Activated CD8-positive, alpha-beta memory T cell treated with anti-CD3 and anti-CD28 coated beads, Interleukin-2, amount 10 ng/mL, durations not matched to agents 7 days and 5 days (primary cell): ENCODE measurements at regions not wholly inside any gene's neighbourhood (a gene's known extent, or its start where the extent isn't known, plus 50 kb on each side); places are given as distances from the start of the nearest gene placed in this dataset.

ENCODE experiments used
- ATAC-seq: fragments of 150-1000 bp; cut with Tn5 transposase; one replicate; pipeline ENCODE4 v1.10.0; 2021; ENCODE audit warnings: moderate library complexity
- CTCF ChIA-PET: fragments of 350-600 bp; sonication (Branson Sonifier 250); formaldehyde crosslinking; loops from one replicate; lab custom pipeline; 2021; ENCODE audit warnings: antibody characterized with exemption; lab: Charles Lee
- DNase-seq: peaks from one replicate; pipeline ENCODE4 v3.0.0-alpha.2; 2020
- H3K27ac Mint-ChIP-seq: one replicate; pipeline ENCODE4 v1.8.0; 2021; ENCODE audit warnings: mild to moderate bottlenecking, mixed read lengths
- H3K27me3 Mint-ChIP-seq: one replicate; pipeline ENCODE4 v1.8.0; 2021; ENCODE audit warnings: mixed read lengths
- H3K36me3 Mint-ChIP-seq: one replicate; pipeline ENCODE4 v1.8.0; 2021; ENCODE audit warnings: mild to moderate bottlenecking, mixed read lengths
- H3K4me1 Mint-ChIP-seq: one replicate; pipeline ENCODE4 v1.8.0; 2021; ENCODE audit warnings: mixed read lengths
- H3K4me3 Mint-ChIP-seq: one replicate; pipeline ENCODE4 v1.8.0; 2021; ENCODE audit warnings: mild to moderate bottlenecking, moderate library complexity, mixed read lengths
- H3K9me3 Mint-ChIP-seq: one replicate; pipeline ENCODE4 v1.8.0; 2022; ENCODE audit warnings: low read depth, mixed read lengths

DNA sequence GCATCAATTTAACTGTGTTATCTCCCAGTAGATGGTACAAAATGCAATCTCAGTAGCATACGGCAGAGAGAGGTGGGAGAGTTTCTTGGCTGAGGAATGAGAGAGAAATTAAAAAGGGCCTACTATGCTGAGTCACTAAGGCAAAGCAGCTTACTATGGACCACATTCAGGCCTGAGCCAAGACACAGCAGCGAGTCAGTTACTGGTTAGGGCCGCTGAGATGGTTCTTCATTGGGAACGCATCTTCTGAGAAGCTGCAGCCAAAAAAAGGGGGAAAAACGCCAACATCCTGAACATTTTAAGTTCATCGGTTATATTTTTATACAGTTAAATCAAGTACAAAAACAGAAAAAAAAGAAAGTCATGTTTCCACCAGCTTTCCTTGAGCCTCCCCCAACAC, 61.1 kb upstream of the BDNF start:
- ATAC-seq = no peak
- Mint-ChIP-seq H3K36me3 (no peaks in the 10 kb centered on the region), H3K9me3 (no peaks in the 10 kb centered on the region), H3K4me3 (no peak overlapping the region), H3K27me3 (no peaks in the 10 kb centered on the region), H3K27ac (no peak overlapping the region), H3K4me1 (no peaks in the 10 kb centered on the region)
- CTCF ChIA-PET = interaction anchor here (1.0 kb wide), 1 partner anchor 13 kb away, joined by 3 read pairs; no protein-coding TSS in a partner anchor
- no peak for DNase-seq

DNA sequence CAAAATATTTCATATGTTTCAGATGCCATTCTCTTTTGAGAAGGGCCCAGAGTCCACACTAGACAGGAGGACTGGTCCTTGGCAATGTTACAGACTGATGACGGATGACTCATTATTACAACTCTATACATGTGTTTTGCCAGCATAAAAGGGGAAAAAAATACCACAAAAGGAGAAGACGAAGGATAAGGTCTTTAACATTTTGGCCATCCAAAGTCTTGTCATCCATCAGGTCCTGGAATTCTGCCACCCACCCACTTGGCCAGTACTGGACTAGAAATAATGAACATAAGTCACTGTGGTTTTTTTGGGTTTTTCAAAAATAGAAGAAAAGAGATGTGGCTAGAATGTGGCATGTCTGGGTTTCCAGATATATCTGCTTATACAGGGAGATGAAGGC, 57.7 kb upstream of the BDNF start:
- CTCF ChIA-PET = no interaction called here

DNA sequence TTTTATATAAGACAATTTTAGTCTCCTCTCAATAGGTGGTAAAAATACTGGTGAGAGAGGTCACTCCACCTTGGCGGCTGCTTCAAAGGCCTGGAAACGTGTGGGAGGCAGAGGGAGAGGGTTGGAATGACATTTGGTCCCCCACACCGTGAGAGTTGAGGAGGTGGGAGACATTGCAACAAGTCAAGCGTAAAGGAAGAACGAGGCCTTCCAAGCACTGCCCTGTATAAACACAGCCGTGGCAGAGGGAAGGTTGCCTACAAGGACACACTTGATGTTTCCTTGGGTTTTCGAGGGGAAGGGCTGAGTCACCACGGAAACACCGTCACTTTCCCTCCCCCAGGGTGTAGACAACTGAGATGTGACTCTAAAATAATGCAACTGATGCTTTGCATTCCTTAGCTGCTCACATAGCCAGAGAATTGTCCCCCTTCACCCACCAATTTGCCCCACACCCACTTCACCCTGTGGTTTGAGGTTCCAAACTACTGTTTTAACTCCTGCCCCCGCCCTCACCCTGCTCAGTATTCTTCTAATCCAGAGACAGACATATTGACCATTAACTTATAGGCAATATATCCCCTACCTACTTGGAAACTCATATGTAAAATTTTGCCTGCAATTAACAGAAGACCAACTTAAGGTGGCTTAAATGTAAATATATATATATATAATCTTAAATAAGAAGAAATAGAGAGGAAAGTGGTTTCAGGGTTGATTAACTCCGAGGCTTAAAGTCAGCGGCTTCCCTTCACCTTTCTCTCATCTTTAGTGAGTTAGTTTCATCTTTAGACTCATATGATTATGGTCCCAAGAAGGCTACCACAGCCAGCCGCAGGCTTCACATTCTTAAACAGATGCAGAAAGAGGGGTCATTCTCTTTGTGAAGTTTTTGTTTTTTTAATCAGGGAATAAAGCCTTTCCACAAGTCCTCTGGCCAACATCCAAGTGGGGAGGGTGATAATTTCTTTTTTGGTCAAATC, 54.1 kb upstream of the BDNF start:
- Mint-ChIP-seq H3K27ac (no peak overlapping the region), H3K4me1 (no peaks in the 10 kb centered on the region), H3K27me3 (no peaks in the 10 kb centered on the region), H3K36me3 (no peaks in the 10 kb centered on the region), H3K9me3 (no peaks in the 10 kb centered on the region), H3K4me3 (no peak overlapping the region)
- no peak for ATAC-seq
- CTCF ChIA-PET = no interaction called here
- DNase-seq = no peak

More for the DNA sequence above, 57.7 kb upstream of the BDNF start:
- ATAC-seq (no peak), DNase-seq (no peak)
- H3K36me3 Mint-ChIP-seq = no peaks in the 10 kb centered on the region
- H3K27me3 Mint-ChIP-seq = no peaks in the 10 kb centered on the region
- no peaks in the 10 kb centered on the region for H3K4me1 Mint-ChIP-seq
- no peaks in the 10 kb centered on the region for H3K9me3 Mint-ChIP-seq
- H3K27ac Mint-ChIP-seq = no peak overlapping the region
- no peak overlapping the region for H3K4me3 Mint-ChIP-seq
